HepG2 (cell line): ENCODE measurements at regions not wholly inside any gene's neighbourhood (a gene's known extent, or its start where the extent isn't known, plus 50 kb on each side); places are given as distances from the start of the nearest gene placed in this dataset.

ENCODE experiments used
- ATF1 ChIP-seq: IDR thresholded peaks from 2 replicates; pipeline ENCODE4 v1.6.1; 2016; ENCODE audit warnings: mild to moderate bottlenecking, control low read depth
- GTF2F1 ChIP-seq: fragments of 150-350 bp; IDR thresholded peaks from 2 replicates; pipeline ENCODE4 v1.6.1; 2014; ENCODE audit warnings: low read length
- HMG20B ChIP-seq: conservative IDR thresholded peaks from 2 replicates; pipeline ENCODE4 v1.6.1; 2016; ENCODE audit warnings: missing genetic modification reagents, missing compliant biosample characterization
- ISL2 ChIP-seq: sonication (generic); formaldehyde crosslinking; IDR thresholded peaks from 2 replicates; pipeline ENCODE4 v1.5.0; 2020; ENCODE audit warnings: missing genetic modification reagents
- KLF16 ChIP-seq, 2 experiments: sonication (generic) in 1 of 2; formaldehyde crosslinking in 1 of 2; IDR thresholded peaks; 2 replicates each; pipeline versions ENCODE4 v1.6.1 to v1.8.0; 2016 to 2023; ENCODE audit warnings: missing genetic modification reagents in 2 of 2, missing compliant biosample characterization in 1 of 2
- LRRFIP1 ChIP-seq: sonication (generic); formaldehyde crosslinking; conservative IDR thresholded peaks from 2 replicates; pipeline ENCODE4 v1.4.0; 2020; ENCODE audit warnings: missing genetic modification reagents
- NAIF1 ChIP-seq: sonication (generic); formaldehyde crosslinking; IDR thresholded peaks from 2 replicates; pipeline ENCODE4 v1.5.0; 2020; ENCODE audit warnings: mild to moderate bottlenecking, missing genetic modification reagents, borderline replicate concordance
- NR2F1 ChIP-seq, 2 experiments: fragments of 450-650 bp in 1 of 2; formaldehyde crosslinking in 1 of 2; IDR thresholded peaks; 2 replicates each; pipeline versions ENCODE4 v1.5.0 to v1.6.1; 2016 to 2020; ENCODE audit warnings: mild to moderate bottlenecking in 1 of 2, missing compliant biosample characterization in 1 of 2, missing genetic modification reagents in 1 of 2, moderate library complexity in 1 of 2
- PBX2 ChIP-seq: IDR thresholded peaks from 2 replicates; pipeline ENCODE4 v1.6.1; 2016; ENCODE audit warnings: control low read depth
- SATB2 ChIP-seq: sonication (generic); formaldehyde crosslinking; IDR thresholded peaks from 2 replicates; pipeline ENCODE4 v1.5.0; 2020; ENCODE audit warnings: missing genetic modification reagents
- TARDBP ChIP-seq: sonication (generic); formaldehyde crosslinking; IDR thresholded peaks from 2 replicates; pipeline ENCODE4 v1.8.0; 2022; ENCODE audit warnings: mild to moderate bottlenecking, missing genetic modification reagents
- TRIM22 ChIP-seq: fragments of 450-650 bp; IDR thresholded peaks from 2 replicates; pipeline ENCODE4 v1.6.1; 2017
- YEATS4 ChIP-seq: sonication (generic); formaldehyde crosslinking; IDR thresholded peaks from 2 replicates; pipeline ENCODE4 v1.4.0; 2020; ENCODE audit warnings: missing genetic modification reagents, borderline replicate concordance
- ZNF160 ChIP-seq: sonication (generic); formaldehyde crosslinking; IDR thresholded peaks from 2 replicates; pipeline ENCODE4 v1.8.0; 2022; ENCODE audit warnings: mild to moderate bottlenecking, inconsistent platforms, missing genetic modification reagents
- ZNF468 ChIP-seq: sonication (generic); formaldehyde crosslinking; IDR thresholded peaks from 2 replicates; pipeline ENCODE4 v1.8.0; 2022; ENCODE audit warnings: mild to moderate bottlenecking, moderate library complexity, missing genetic modification reagents
- ZNF598 ChIP-seq: sonication (generic); formaldehyde crosslinking; IDR thresholded peaks from 2 replicates; pipeline ENCODE4 v1.5.1; 2020; ENCODE audit warnings: mild to moderate bottlenecking, missing genetic modification reagents, borderline replicate concordance
- ZNF83 ChIP-seq: sonication (generic); formaldehyde crosslinking; IDR thresholded peaks from 2 replicates; pipeline ENCODE4 v1.4.0; 2020; ENCODE audit warnings: missing genetic modification reagents, mild to moderate bottlenecking, borderline replicate concordance
- ZSCAN25 ChIP-seq: sonication (generic); formaldehyde crosslinking; IDR thresholded peaks from 2 replicates; pipeline ENCODE4 v1.8.0; 2022; ENCODE audit warnings: mild to moderate bottlenecking, missing genetic modification reagents
- TF ChIP-seq, protein P1 (sequence below): IDR thresholded peaks from 2 replicates; pipeline ENCODE4 v1.6.1; 2016
- TF ChIP-seq, protein P2 (sequence below): sonication (generic); formaldehyde crosslinking; IDR thresholded peaks from 2 replicates; pipeline ENCODE4 v1.5.0; 2020; ENCODE audit warnings: missing genetic modification reagents
- TF ChIP-seq, protein P3 (sequence below): sonication (generic); formaldehyde crosslinking; IDR thresholded peaks from 2 replicates; pipeline ENCODE4 v1.8.0; 2022; ENCODE audit warnings: mild to moderate bottlenecking, missing genetic modification reagents, borderline replicate concordance

GRCh38 chr2:210915912-210916311 is 359.5 kb downstream of the CPS1 start (continued):
- TF ChIP-seq KLF16 (CRISPR knock-in tag; IDR thresholded peaks at IDR 0.05) (no peak), LRRFIP1 (no peak), PBX2 (CRISPR knock-in tag) (no peak), ATF1 (CRISPR knock-in tag) (no peak), NAIF1 (CRISPR knock-in tag) (no peak), GTF2F1 (no peak), HMG20B (peak; percentile 56; the same call in 1 of the 2 replicates), YEATS4 (CRISPR knock-in tag) (no peak), ZNF83 (CRISPR knock-in tag) (no peak), TRIM22 (no peak), ZNF468 (CRISPR knock-in tag) (no peak), ISL2 (CRISPR knock-in tag) (peak; percentile 97), TARDBP (CRISPR knock-in tag) (0 out of 2 replicates have a peak, but pooled peaks have one; percentile 18), NR2F1 (CRISPR knock-in tag; IDR thresholded peaks at IDR 0.05) (no peak), ZNF160 (CRISPR knock-in tag) (no peak), ZNF598 (no peak), SATB2 (CRISPR knock-in tag) (no peak), ZSCAN25 (no peak)
- TF ChIP-seq, protein P1, sequence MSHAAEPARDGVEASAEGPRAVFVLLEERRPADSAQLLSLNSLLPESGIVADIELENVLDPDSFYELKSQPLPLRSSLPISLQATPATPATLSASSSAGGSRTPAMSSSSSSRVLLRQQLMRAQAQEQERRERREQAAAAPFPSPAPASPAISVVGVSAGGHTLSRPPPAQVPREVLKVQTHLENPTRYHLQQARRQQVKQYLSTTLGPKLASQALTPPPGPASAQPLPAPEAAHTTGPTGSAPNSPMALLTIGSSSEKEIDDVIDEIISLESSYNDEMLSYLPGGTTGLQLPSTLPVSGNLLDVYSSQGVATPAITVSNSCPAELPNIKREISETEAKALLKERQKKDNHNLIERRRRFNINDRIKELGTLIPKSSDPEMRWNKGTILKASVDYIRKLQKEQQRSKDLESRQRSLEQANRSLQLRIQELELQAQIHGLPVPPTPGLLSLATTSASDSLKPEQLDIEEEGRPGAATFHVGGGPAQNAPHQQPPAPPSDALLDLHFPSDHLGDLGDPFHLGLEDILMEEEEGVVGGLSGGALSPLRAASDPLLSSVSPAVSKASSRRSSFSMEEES (CRISPR knock-in tag), result no peak
- TF ChIP-seq, protein P2, sequence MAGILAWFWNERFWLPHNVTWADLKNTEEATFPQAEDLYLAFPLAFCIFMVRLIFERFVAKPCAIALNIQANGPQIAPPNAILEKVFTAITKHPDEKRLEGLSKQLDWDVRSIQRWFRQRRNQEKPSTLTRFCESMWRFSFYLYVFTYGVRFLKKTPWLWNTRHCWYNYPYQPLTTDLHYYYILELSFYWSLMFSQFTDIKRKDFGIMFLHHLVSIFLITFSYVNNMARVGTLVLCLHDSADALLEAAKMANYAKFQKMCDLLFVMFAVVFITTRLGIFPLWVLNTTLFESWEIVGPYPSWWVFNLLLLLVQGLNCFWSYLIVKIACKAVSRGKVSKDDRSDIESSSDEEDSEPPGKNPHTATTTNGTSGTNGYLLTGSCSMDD, result no peak
- TF ChIP-seq, protein P3, sequence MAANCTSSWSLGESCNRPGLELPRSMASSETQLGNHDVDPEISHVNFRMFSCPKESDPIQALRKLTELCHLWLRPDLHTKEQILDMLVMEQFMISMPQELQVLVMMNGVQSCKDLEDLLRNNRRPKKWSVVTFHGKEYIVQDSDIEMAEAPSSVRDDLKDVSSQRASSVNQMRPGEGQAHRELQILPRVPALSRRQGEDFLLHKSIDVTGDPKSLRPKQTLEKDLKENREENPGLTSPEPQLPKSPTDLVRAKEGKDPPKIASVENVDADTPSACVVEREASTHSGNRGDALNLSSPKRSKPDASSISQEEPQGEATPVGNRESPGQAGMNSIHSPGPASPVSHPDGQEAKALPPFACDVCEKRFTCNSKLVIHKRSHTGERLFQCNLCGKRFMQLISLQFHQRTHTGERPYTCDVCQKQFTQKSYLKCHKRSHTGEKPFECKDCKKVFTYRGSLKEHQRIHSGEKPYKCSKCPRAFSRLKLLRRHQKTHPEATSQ (CRISPR knock-in tag), result no peak
